HG03095 (cell line): ENCODE measurements at regions not wholly inside any gene's neighbourhood (a gene's known extent, or its start where the extent isn't known, plus 50 kb on each side); places are given as distances from the start of the nearest gene placed in this dataset.

Experiments
- ATAC-seq: cut with Tn5 transposase; IDR thresholded peaks from one replicate; pipeline ENCODE4 v1.9.1; 2021; ENCODE audit warnings: moderate library complexity; ENCODE audit not compliant: unreplicated experiment

DNA sequence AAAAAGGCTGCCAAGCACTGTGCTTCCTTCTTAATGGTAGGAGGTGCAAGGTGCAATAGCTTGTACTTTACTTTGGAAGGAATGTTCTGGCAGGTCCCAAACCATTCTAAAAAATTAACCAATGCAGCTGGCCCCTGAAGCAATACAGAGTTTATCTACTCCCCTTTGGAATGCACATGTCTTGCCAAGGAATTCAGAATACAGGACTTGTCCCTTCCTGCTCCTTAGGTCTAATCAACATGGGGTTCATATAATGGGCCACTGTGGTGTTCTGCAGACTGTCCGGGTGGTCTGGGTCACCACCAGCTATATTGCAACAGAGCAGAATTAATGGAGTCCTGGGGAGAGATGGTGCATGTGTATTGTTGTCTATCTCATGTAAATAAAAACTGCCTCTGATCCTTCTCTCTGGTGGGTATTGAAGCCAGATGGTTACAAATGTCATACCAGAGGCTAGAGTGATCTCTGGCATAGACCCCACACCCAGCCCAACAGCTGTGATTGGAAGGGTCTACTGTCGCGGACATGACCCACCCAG lies 112.8 kb downstream of the RIPK4 start:
- ATAC-seq = no peak

DNA sequence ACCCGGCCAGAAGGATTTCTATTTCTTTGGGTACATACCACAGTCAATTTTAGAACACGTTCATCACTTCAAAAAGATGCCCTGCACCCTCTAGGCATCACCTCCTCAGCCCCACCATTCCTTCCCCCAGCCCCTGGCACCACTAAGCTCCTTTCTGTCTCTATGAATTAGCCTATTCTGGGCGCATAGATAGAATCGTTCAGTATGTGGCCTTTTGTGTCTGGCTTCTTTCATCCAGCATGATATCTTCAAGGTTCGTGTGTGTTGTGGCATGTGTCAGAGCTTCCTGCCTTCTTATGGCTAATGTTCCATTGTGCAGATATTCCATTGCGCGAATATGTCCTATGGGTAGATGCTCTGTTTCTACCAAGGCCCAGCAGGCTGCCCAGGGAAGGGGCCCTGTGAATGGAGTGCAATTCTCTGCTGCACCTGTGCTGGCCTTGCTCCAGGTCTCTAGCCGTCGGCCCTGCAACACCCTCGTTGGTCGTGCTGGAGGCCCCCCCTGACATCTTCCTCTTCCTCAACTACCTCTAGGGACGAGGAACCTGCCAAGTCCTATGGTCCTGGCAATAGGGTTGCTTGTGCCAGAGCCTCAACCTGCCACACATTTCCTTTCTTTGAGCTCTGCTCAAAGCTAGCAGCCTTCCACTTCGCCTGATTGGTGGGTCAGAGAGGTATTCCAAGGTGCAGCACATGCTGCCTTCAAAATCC lies 113.5 kb downstream of the RIPK4 start:
- no peak for ATAC-seq

DNA sequence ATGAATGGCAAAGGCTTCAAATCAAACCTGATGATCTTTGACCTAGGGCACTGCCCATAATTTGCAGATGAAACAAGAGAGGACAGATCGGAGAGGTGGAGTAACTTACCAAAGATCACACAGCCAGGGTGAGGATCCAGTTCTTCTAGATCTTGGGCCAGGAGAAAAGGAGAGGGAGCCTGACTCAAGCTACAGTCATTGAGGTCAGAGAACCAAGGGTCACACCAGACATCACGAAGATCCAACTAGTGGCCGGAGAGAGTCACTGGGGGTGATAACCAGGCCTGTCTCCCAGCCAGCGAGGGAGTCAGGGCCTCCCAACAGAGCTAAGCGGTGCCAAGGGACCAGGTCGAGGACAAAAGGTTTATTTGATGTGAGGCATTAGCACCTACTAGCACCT lies 115.0 kb downstream of the RIPK4 start:
- ATAC-seq = no peak

- no peak for ATAC-seq
Measured at GRCh38 chr21:41651406-41651805, 115.4 kb downstream of the RIPK4 start.

GRCh38 chr21:41650526-41651145 lies 116.2 kb downstream of the RIPK4 start:
- ATAC-seq = no peak

DNA sequence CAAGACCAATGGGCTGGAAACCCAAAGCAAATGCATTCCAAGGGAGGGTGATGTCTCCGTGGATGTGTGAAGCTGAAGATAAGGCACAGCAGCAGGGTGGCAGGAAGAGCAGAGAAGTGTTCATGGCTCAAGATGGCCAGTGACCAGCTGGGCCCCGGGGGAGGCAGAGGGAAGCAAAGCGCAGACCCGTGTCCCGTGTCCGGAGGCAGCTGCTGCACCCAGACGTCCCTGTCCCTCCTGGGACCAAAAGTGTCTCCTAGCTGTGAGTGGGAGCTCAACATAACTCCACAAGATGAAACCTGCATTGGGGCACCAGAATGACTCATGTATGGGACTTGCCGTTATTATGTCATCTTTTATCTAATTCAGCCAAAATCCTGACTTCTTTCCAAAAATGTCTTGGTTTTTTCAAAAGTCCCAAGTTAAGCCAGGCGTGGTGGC lies 118.2 kb downstream of the RIPK4 start:
- ATAC-seq = no peak

- no peak for ATAC-seq
Measured at GRCh38 chr21:41647806-41648561, 118.9 kb downstream of the RIPK4 start.

- no peak for ATAC-seq
Measured at GRCh38 chr21:41643246-41643966, 123.4 kb downstream of the RIPK4 start.

DNA sequence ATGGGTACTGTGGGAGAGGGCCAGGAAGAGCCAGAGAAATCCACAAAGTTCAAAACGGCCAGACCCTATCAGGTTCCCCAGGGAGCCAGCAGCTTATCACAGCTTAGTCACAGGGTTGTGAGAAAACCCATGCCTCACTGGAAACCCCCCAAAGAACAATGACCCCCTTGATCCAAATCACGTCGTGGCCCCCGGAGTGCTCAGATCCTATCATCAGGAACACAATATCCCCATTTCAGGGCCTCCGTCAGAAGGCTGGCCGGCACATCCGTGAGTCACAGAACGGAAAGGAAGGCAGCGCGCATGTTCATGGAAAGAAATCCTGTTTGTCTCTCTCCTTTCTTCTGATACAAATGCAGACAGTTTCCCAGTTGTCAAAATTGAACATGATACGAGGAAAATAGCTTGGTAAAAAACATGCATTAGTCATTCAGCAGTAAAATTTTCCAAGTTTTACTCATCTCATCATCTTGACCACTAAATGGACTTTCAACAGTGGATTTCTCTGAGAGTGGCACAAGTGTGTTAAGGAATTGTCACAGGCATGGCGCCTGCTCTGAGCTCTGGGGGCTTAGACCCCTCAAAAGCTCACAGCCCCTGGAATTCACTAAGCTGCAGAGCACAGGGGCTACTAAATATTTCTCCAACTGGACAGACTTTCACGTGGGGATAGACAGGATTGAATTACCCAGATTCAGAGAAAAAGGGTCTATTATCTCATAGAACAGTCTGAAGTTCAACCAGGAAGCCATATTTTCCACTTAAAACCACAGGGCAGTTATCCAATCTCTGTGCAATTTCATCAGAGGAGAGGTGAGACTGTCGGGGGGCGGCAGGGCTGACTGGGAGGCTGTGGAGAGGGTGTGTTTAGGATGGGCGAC lies 124.8 kb downstream of the RIPK4 start:
- no peak for ATAC-seq

GRCh38 chr21:41641510-41641815 lies 125.4 kb downstream of the RIPK4 start:
- ATAC-seq = no peak

DNA sequence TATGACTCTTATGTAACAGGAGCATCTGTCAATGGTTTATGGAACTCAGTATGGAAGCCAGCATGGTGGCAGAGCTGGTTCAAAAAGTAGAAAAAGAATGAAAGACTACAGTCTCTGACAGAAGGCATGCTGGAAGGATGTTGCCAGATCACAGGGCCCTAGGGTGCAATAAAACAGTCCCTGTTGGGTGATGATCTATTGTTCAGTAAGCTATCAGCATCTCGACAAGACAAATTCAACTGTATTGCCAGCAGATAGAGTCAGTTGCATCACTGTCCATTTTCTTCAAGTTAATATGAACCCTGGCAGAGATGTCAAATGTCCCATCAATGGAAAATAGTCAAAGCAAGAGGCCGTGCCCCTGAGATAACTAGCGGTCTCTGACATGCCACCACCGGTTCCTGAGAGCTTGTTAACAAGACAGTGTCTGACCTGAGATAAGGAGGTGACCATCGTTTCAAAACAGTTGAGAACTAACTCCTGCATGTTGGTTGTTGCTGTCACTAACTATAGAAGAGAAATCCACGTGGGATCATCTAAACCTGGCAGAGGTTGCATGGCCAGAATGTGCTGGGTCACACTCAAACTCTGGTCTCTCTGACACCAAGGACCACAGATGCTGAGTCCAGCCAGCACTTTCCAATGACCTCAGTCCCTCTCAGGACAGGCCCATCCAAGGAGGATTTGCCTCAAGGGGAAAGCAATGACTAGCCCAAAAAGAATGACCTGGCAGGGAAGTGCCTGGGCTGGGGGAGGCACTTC lies 125.9 kb downstream of the RIPK4 start:
- ATAC-seq = no peak

GRCh38 chr21:41639766-41640165 lies 127.1 kb downstream of the RIPK4 start:
- ATAC-seq = no peak

- no peak for ATAC-seq
Measured at GRCh38 chr21:41639336-41639735, 127.5 kb downstream of the RIPK4 start.

DNA sequence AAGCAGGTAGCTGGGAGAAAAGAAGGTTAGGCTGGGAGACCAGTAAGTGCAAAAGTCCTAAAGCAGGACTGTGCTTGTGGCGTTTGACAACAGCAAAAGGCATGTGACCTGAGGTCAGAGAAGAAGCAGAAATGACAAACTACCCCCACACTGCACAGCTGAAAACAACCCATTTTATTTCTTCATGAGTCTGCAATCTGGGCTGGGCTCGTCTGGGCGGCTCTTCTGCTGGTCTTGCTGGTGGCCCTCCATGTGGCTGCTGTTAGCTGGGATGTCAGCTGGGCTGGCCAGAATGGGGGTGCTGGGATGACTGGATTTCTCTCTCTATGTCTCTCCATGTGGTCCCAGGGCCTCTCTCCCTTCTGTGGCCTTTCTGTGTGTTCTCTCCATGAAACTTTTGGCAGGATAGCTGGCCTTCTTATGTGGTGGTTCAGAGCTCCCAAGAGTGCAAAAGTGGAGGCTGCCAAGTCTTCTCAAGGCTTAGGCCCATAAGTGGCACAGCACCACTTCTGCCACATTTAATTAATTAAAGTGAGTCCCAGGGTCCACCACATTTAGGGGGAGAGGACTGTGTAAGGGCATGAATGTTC lies 128.6 kb downstream of the RIPK4 start:
- no peak for ATAC-seq

GRCh38 chr21:41636636-41637630 lies 129.0 kb upstream of the TMPRSS2 start:
- ATAC-seq = no peak

DNA sequence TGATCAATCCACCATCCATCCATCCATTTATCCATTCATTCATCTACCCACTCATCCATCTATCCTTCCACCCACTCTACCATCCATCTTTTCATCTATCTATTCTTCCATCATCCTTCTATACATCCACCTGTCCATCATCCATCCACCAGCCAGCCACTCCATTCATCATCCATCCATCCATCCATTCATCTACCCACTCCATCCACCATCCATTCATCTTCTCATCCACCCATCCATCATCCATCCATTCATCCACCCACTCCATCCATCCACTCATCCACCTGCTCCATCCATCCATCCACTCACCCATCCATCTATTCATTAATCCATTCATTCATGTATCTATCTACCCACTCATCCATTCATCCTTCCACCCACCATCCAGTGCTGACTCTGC lies 127.9 kb upstream of the TMPRSS2 start:
- ATAC-seq = no peak

DNA sequence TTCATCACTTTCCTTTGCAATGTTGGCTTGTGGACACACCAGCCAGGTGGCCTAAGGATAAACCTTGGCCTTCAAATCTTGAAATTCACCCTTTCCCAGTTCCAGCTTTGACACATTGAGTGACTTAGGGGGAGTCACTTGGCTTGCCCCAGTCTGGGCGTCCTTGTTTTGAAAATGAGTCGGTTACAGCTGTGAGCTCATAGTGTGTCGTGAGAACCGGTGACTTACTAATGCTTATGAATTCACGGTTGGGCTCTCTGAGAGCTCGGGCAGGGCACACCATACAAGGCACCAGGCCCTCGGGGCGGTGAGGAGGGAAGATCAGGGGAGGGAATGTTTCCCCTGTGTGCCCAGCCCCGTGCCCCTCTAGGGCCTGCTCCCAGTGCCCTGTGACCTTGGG lies 126.9 kb upstream of the TMPRSS2 start:
- ATAC-seq = no peak

DNA sequence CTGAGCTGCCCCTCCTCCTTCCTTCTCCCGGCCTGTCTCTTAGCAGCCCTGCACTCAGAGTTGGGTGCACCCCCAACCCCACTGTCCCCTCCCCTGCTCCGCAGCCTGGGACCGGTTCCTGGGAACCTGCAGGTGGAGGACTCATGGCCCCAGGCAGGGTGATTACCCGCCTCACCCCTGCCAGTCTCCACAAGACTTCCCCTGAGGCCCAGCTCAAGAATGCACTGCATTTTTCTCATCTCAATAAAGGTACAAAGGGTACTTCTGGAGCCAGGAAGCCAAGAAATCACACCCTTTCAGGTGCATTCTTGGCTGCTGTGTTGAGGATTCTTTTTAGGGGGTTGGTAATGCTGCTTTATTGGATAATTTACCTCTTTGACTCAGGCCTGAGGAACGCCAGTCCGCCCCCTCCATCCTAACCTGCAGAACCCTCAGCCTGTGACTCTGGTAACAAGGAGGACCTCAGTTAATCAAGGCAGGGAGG lies 126.3 kb upstream of the TMPRSS2 start:
- ATAC-seq = no peak
